Mesendoderm (in vitro differentiated cells): ENCODE measurements at regions not wholly inside any gene's neighbourhood (a gene's known extent, or its start where the extent isn't known, plus 50 kb on each side); places are given as distances from the start of the nearest gene placed in this dataset.
A peak's percentile ranks its signal among the peaks of the same experiment; 100 is the strongest.

Source experiments
- DNase-seq: peaks from one replicate; pipeline ENCODE4 v3.0.0; 2013
- H2AK5ac ChIP-seq: 2 replicates; pipeline ENCODE4 v1.6.1; 2013; ENCODE audit warnings: low read length, inconsistent platforms
- H2BK120ac ChIP-seq: 2 replicates; pipeline ENCODE4 v1.6.1; 2013; ENCODE audit warnings: low read depth, mild to moderate bottlenecking, low read length, moderate library complexity, mixed read lengths
- H2BK15ac ChIP-seq: replicated peaks from 2 replicates; pipeline ENCODE4 v1.6.1; 2013; ENCODE audit warnings: low read depth, mild to moderate bottlenecking, moderate library complexity
- H2BK5ac ChIP-seq: 2 replicates; pipeline ENCODE4 v1.6.1; 2013; ENCODE audit warnings: low read length, inconsistent platforms
- H3K18ac ChIP-seq: 2 replicates; pipeline ENCODE4 v1.6.1; 2013; ENCODE audit warnings: mild to moderate bottlenecking, low read length, mixed read lengths
- H3K23ac ChIP-seq: one replicate; pipeline ENCODE4 v1.6.1; 2013; ENCODE audit warnings: low read length
- H3K27ac ChIP-seq: 2 replicates; pipeline ENCODE4 v1.5.1; 2013; ENCODE audit warnings: low read depth, mild to moderate bottlenecking, inconsistent platforms, low read length, moderate library complexity
- H3K27me3 ChIP-seq: 2 replicates; pipeline ENCODE4 v1.6.1; 2013; ENCODE audit warnings: low read length, control low read depth, mild to moderate bottlenecking, inconsistent platforms; ENCODE audit not compliant: insufficient read depth, poor library complexity
- H3K36me3 ChIP-seq: 2 replicates; pipeline ENCODE4 v1.6.1; 2013; ENCODE audit warnings: low read length, inconsistent platforms; ENCODE audit not compliant: control insufficient read depth, insufficient read depth
- H3K4ac ChIP-seq: one replicate; pipeline ENCODE4 v1.6.1; 2013; ENCODE audit warnings: low read depth, mild to moderate bottlenecking, low read length, moderate library complexity
- H3K4me1 ChIP-seq: 2 replicates; pipeline ENCODE4 v1.6.1; 2013; ENCODE audit warnings: low read depth, low read length, inconsistent platforms; ENCODE audit not compliant: control insufficient read depth
- H3K4me2 ChIP-seq: 2 replicates; pipeline ENCODE4 v1.6.1; 2013; ENCODE audit warnings: low read length
- H3K4me3 ChIP-seq: 2 replicates; pipeline ENCODE4 v1.5.1; 2013; ENCODE audit warnings: mild to moderate bottlenecking, low read length
- H3K56ac ChIP-seq: one replicate; pipeline ENCODE4 v1.6.1; 2013; ENCODE audit warnings: low read length
- H3K79me1 ChIP-seq: 2 replicates; pipeline ENCODE4 v1.6.1; 2013; ENCODE audit warnings: low read length, inconsistent platforms
- H3K79me2 ChIP-seq: 2 replicates; pipeline ENCODE4 v1.6.1; 2013; ENCODE audit warnings: mild to moderate bottlenecking, low read length; ENCODE audit not compliant: control insufficient read depth, insufficient read depth
- H3K9ac ChIP-seq: 2 replicates; pipeline ENCODE4 v1.6.1; 2013; ENCODE audit warnings: low read length, inconsistent platforms
- H4K5ac ChIP-seq: one replicate; pipeline ENCODE4 v1.6.1; 2013; ENCODE audit warnings: low read length
- H4K8ac ChIP-seq: one replicate; pipeline ENCODE4 v1.6.1; 2013; ENCODE audit warnings: low read depth, mild to moderate bottlenecking, control low read depth, low read length, moderate library complexity
- WGBS: extraction: QIAGEN DNeasy Blood & Tissue Kit; methylation state at CpG from one replicate; pipeline ENCODE4 v1.1.7; 2013; ENCODE audit warnings: low lambda C conversion rate, missing lambda C conversion rate; ENCODE audit not compliant: insufficient coverage; ENCODE audit errors: extremely low coverage; 5-methylcytosine and 5-hydroxymethylcytosine counted together

DNA sequence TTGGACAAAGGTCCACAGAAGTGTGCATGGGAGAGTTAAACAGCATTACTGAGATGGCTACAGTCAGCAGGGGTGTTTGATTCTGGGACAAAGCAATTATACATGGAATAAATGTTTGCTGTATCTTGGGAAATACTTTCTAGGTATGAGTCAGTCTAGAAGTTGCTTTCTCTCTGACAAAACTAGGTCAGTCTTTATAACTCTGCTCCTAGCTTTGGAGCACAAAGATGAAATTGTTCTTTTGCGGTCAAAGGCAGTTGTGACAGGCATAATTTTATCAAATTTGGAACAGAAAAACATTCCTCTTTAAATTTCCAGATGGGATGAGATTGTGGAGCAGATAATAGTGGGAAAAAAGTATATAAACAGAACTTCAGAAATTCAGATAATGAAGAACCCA lies 1045.4 kb upstream of the MIR17HG start:
- H3K27ac ChIP-seq: no peak overlapping the region
- WGBS: no CpG with 5 or more reads among the region's 1 CpG
- H3K56ac ChIP-seq: no peak overlapping the region
- no peak overlapping the region for H2BK120ac ChIP-seq
- no peaks in the 10 kb centered on the region for H3K79me1 ChIP-seq
- no peak overlapping the region for H4K5ac ChIP-seq
- H3K4me1 ChIP-seq: no peaks in the 10 kb centered on the region
- no peak overlapping the region for H3K4me2 ChIP-seq
- no peaks in the 10 kb centered on the region for H3K27me3 ChIP-seq
- no peak overlapping the region for H2AK5ac ChIP-seq
- no peak overlapping the region for H3K23ac ChIP-seq
- H3K4me3 ChIP-seq: no peak overlapping the region
- no peak overlapping the region for H2BK15ac ChIP-seq
- no peaks in the 10 kb centered on the region for H3K36me3 ChIP-seq
- no peak overlapping the region for H4K8ac ChIP-seq
- no peak overlapping the region for H2BK5ac ChIP-seq
- H3K9ac ChIP-seq: no peak overlapping the region
- no peak overlapping the region for H3K4ac ChIP-seq
- H3K18ac ChIP-seq: no peak overlapping the region
- H3K79me2 ChIP-seq: no peaks in the 10 kb centered on the region
- no peak for DNase-seq

DNA sequence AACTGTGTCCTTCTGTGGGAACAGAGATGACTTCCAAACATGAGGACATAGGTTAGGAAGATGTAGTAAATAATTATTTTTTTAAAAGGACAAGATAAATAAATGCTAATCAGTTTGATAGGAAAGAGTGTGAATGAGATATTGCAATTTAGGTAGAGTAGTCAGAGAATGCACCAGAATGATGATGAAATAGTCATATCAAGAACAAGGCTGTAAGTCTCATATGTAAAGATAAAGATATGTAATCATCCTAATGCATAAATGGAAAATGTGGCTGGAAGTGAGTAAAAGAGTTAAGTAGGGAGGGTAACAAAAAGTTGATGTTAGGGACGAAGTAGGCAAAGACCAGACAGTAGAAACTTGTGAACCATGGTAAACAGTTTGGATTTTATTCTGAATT lies 1041.7 kb upstream of the MIR17HG start:
- H3K27ac ChIP-seq: no peak overlapping the region
- no peak overlapping the region for H3K23ac ChIP-seq
- DNase-seq: no peak
- no peaks in the 10 kb centered on the region for H3K4me1 ChIP-seq
- no peak overlapping the region for H4K8ac ChIP-seq
- no peaks in the 10 kb centered on the region for H3K79me2 ChIP-seq
- no peak overlapping the region for H2BK15ac ChIP-seq
- H2BK5ac ChIP-seq: no peak overlapping the region
- no peak overlapping the region for H3K9ac ChIP-seq
- no peaks in the 10 kb centered on the region for H3K27me3 ChIP-seq
- no peak overlapping the region for H3K4ac ChIP-seq
- no CpG with 5 or more reads among the region's 1 CpG for WGBS
- H3K18ac ChIP-seq: no peak overlapping the region
- H3K56ac ChIP-seq: no peak overlapping the region
- H2BK120ac ChIP-seq: no peak overlapping the region
- no peak overlapping the region for H3K4me2 ChIP-seq
- no peak overlapping the region for H3K4me3 ChIP-seq
- H3K79me1 ChIP-seq: no peaks in the 10 kb centered on the region
- H3K36me3 ChIP-seq: no peaks in the 10 kb centered on the region
- H2AK5ac ChIP-seq: no peak overlapping the region
- no peak overlapping the region for H4K5ac ChIP-seq

DNA sequence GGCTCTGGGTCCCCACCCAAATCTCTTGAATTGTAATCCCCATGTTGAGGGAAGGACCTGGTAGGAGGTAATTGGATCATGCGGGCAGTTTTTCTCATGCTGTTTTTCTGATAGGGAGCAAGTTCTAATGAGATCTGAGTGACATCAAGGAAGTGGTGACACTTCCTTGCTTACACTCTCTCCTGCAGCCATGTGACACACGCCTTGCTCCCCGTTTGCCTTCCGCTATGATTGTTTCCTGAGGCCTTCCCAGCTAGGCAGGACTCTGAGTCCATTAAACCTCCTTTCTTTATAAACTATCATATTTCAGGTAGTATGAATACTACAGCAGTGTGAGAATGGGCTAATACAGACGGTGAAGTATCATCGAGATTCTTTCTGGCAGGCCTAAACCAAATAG lies 1040.4 kb upstream of the MIR17HG start:
- H3K23ac ChIP-seq: no peak overlapping the region
- peak; percentile 16 for DNase-seq
- H3K9ac ChIP-seq: no peak overlapping the region
- H2BK120ac ChIP-seq: no peak overlapping the region
- H3K4me3 ChIP-seq: no peak overlapping the region
- H2BK15ac ChIP-seq: no peak overlapping the region
- no peaks in the 10 kb centered on the region for H3K27me3 ChIP-seq
- H4K8ac ChIP-seq: no peak overlapping the region
- no peak overlapping the region for H2AK5ac ChIP-seq
- no peaks in the 10 kb centered on the region for H3K79me1 ChIP-seq
- H3K4ac ChIP-seq: no peak overlapping the region
- WGBS: no CpG with 5 or more reads among the region's 6 CpGs
- H3K56ac ChIP-seq: no peak overlapping the region
- H2BK5ac ChIP-seq: no peak overlapping the region
- H3K27ac ChIP-seq: no peak overlapping the region
- no peaks in the 10 kb centered on the region for H3K79me2 ChIP-seq
- H3K36me3 ChIP-seq: no peaks in the 10 kb centered on the region
- no peak overlapping the region for H3K4me2 ChIP-seq
- H3K4me1 ChIP-seq: no peaks in the 10 kb centered on the region
- H4K5ac ChIP-seq: no peak overlapping the region
- H3K18ac ChIP-seq: no peak overlapping the region

DNA sequence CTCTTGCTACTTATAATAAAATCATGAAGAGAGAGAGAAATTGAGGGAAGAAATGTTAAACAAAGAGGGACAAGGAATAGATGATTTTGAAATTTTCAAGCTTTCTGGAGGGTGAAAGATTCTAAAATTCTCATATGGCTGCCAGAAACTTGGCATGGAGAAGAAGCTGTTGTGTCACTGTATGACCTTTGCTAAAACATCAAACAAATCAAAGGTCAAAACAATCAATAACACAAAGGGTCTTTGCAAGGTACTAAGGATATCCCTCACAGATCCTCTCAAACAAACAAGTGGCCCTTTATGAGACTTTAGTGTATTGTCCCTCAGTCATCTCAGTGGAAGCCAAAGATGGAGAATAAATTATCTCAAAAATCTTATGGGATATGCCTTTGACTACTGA lies 1039.2 kb upstream of the MIR17HG start:
- DNase-seq: no peak
- H3K36me3 ChIP-seq: no peaks in the 10 kb centered on the region
- no peak overlapping the region for H3K4ac ChIP-seq
- H3K79me1 ChIP-seq: no peaks in the 10 kb centered on the region
- H3K9ac ChIP-seq: no peak overlapping the region
- no peak overlapping the region for H2BK120ac ChIP-seq
- H2BK5ac ChIP-seq: no peak overlapping the region
- no peaks in the 10 kb centered on the region for H3K27me3 ChIP-seq
- no peaks in the 10 kb centered on the region for H3K79me2 ChIP-seq
- no peak overlapping the region for H3K56ac ChIP-seq
- no peak overlapping the region for H4K8ac ChIP-seq
- no peak overlapping the region for H2AK5ac ChIP-seq
- no peak overlapping the region for H3K23ac ChIP-seq
- H3K4me3 ChIP-seq: no peak overlapping the region
- H2BK15ac ChIP-seq: no peak overlapping the region
- H3K27ac ChIP-seq: no peak overlapping the region
- H3K4me1 ChIP-seq: no peaks in the 10 kb centered on the region
- H3K18ac ChIP-seq: no peak overlapping the region
- H3K4me2 ChIP-seq: no peak overlapping the region
- H4K5ac ChIP-seq: no peak overlapping the region

DNA sequence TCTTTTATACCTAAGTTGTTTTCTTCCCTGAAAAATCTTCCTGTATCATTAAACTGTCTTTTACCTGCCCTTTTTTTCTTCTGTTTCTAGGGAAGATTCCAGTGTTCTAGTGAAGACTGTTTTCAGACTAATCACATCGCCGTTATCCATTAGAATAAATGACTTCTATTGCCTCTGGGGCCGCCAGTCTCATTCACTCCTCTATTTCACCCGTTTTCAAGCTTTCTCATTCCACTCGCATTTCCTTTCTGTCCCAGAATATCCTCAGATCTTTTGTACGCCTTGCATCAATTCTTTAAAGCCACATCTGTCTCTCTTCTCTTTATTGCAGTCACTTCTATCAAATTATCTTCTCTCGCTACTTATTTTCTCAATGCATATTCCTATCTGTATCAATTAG lies 1035.6 kb upstream of the MIR17HG start:
- Histone ChIP-seq H3K18ac (no peak overlapping the region), H3K9ac (no peak overlapping the region), H3K23ac (no peak overlapping the region), H3K36me3 (no peaks in the 10 kb centered on the region), H3K79me2 (no peaks in the 10 kb centered on the region), H3K79me1 (no peaks in the 10 kb centered on the region), H3K27me3 (no peaks in the 10 kb centered on the region), H4K5ac (no peak overlapping the region), H3K4ac (no peak overlapping the region), H3K27ac (no peak overlapping the region), H2AK5ac (no peak overlapping the region), H3K4me3 (no peak overlapping the region), H3K56ac (no peak overlapping the region), H2BK15ac (no peak overlapping the region), H4K8ac (no peak overlapping the region), H3K4me2 (no peak overlapping the region), H2BK5ac (no peak overlapping the region), H2BK120ac (no peak overlapping the region), H3K4me1 (no peaks in the 10 kb centered on the region)
- DNase-seq: no peak
- no CpG with 5 or more reads among the region's 7 CpGs for WGBS

DNA sequence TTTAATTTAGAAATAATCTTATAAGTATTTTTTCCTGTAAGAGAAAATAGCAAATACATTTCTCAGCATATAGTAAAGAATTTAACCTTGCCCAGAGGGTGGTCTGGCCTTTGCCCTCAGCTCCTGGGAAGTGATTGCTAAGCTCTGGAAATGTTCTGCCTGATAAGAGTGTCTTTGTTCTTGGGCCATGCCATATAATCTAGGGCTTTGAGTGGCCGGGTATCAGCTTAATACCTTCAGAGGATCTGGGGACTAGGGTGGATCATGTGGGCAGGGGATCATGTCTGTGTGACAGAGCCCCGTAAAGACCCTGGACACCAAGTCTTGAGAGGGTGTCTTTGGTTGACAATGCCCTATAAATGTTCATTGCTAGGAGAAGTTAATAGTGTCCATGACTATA lies 1032.4 kb upstream of the MIR17HG start:
- Histone ChIP-seq H2BK120ac (no peak overlapping the region), H4K5ac (no peak overlapping the region), H3K56ac (no peak overlapping the region), H3K9ac (no peak overlapping the region), H3K27ac (no peak overlapping the region), H3K4ac (no peak overlapping the region), H3K18ac (no peak overlapping the region), H3K4me3 (no peak overlapping the region), H2AK5ac (no peak overlapping the region), H3K27me3 (no peaks in the 10 kb centered on the region), H3K23ac (no peak overlapping the region), H3K4me1 (no peaks in the 10 kb centered on the region), H2BK15ac (no peak overlapping the region), H2BK5ac (no peak overlapping the region), H3K79me1 (no peaks in the 10 kb centered on the region), H3K36me3 (no peaks in the 10 kb centered on the region), H3K79me2 (no peaks in the 10 kb centered on the region), H4K8ac (no peak overlapping the region), H3K4me2 (no peak overlapping the region)
- DNase-seq: peak; percentile 88
- no CpG with 5 or more reads among the region's 2 CpGs for WGBS
